Pancreas (tissue), 10 donors: ENCODE measurements at regions not wholly inside any gene's neighbourhood (a gene's known extent, or its start where the extent isn't known, plus 50 kb on each side); places are given as distances from the start of the nearest gene placed in this dataset.

Experiments used
- ATAC-seq, 4 donors: fragments of 200-7000 bp; cut with Tn5 transposase; one replicate each; pipeline versions ENCODE4 v1.8.0 to v1.9.1; 2020; ENCODE audit warnings: mild to moderate bottlenecking in 4 of 4, moderate library complexity in 4 of 4
- DNase-seq, 6 donors: peaks; one replicate each; pipeline ENCODE4 v3.0.0-alpha.2; 2020
- FAIRE-seq: peaks from 2 replicates; lab custom pipeline; 2012; peaks lifted over from hg19 to GRCh38; lab: Jason Lieb, UNC
- H3K27ac ChIP-seq, 4 donors: fragments of 200-600 bp; sonication (generic); 1 replicate in 3 of 4; 2 replicates in 1 of 4; pipeline versions ENCODE4 v1.5.0 to v1.8.0; 2020
- H3K27me3 ChIP-seq, 4 donors: fragments of 200-600 bp; one replicate each; pipeline ENCODE4 v1.8.0; 2021
- H3K36me3 ChIP-seq, 3 donors: fragments of 200-600 bp; sonication (generic) in 1 of 3; one replicate each; pipeline versions ENCODE4 v1.5.0 to v1.8.0; 2020 to 2021
- H3K4me1 ChIP-seq, 3 donors: fragments of 200-600 bp; one replicate each; pipeline ENCODE4 v1.8.0; 2021
- H3K4me3 ChIP-seq, 4 donors: fragments of 200-600 bp; sonication (generic) in 2 of 4; one replicate each; pipeline versions ENCODE4 v1.5.0 to v1.8.0; 2020 to 2021
- H3K9me3 ChIP-seq, 4 donors: fragments of 200-600 bp; one replicate each; pipeline ENCODE4 v1.8.0; 2021
- WGBS, 2 donors: extraction: QIAGEN DNeasy Blood & Tissue Kit; methylation state at CpG; one replicate each; pipeline ENCODE4 v1.1.7; 2013; 5-methylcytosine and 5-hydroxymethylcytosine counted together
- intact Hi-C, 3 donors: fragments of 100-400 bp; cut with DNase I; formaldehyde crosslinking; loops; one replicate each; pipeline versions ENCODE4 v1.11.1 to v1.14.2; 2022
- TF ChIP-seq, protein P1 (sequence below), 4 donors: fragments of 200-600 bp; sonication (generic) in 3 of 4; IDR thresholded peaks; one replicate each; pipeline versions ENCODE4 v1.5.0 to v1.8.0; 2021; ENCODE audit warnings: antibody characterized with exemption in 4 of 4
- donor health status: healthy with polysubstance abuse.
- donor health status: DM: no; HTN: no; CAD: no; lungs with moderate emphysema.
- donor health status: DM: no; HTN: no; CAD: no.
- donor health status: control.
- donor health status: control.
- donor health status: Bipolar disorder and iron deficiency.
- donor health status: DM: yes; HTN: yes; CAD: no.
- donor health status: DM: no; HTN: no; CAD: no.
- donor health status: DM: no; HTN: no; CAD: no.
- donor health status: DM: yes; HTN: yes; CAD: no.

DNA sequence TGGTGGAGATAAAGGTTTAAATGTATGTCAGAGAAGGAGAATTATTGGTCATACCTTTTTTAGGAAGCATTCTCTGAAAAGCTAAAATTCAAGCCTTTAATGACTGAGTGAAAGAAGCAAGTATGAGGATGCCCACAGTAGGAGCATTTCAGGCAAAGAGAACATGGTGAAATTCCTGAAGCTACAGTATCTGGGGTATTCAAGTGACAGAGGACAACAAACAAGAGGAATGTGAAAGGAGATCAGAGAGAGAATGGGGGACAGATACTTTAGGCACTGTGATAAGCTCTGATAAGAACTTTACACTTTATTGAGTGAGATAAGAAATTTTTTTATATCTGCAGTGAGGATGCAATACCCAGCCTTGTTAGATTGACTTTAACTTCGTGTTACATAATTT, 621.3 kb upstream of the AGA start:
- H3K27me3 ChIP-seq = no peaks in the 10 kb centered on the region
- no peak overlapping the region for H3K27ac ChIP-seq
- DNase-seq (no peak), ATAC-seq (no peak), FAIRE-seq (no peak)
- TF ChIP-seq, protein P1, sequence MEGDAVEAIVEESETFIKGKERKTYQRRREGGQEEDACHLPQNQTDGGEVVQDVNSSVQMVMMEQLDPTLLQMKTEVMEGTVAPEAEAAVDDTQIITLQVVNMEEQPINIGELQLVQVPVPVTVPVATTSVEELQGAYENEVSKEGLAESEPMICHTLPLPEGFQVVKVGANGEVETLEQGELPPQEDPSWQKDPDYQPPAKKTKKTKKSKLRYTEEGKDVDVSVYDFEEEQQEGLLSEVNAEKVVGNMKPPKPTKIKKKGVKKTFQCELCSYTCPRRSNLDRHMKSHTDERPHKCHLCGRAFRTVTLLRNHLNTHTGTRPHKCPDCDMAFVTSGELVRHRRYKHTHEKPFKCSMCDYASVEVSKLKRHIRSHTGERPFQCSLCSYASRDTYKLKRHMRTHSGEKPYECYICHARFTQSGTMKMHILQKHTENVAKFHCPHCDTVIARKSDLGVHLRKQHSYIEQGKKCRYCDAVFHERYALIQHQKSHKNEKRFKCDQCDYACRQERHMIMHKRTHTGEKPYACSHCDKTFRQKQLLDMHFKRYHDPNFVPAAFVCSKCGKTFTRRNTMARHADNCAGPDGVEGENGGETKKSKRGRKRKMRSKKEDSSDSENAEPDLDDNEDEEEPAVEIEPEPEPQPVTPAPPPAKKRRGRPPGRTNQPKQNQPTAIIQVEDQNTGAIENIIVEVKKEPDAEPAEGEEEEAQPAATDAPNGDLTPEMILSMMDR (IDR thresholded peaks at IDR 0.05) = no peak
- intact Hi-C loops = no loop called here
- H3K4me3 ChIP-seq = no peak overlapping the region
- H3K9me3 ChIP-seq = no peaks in the 10 kb centered on the region
- 16% methylated on average over 1 of the region's 1 CpG for WGBS, 2 donors
- H3K36me3 ChIP-seq = no peaks in the 10 kb centered on the region
- no peaks in the 10 kb centered on the region for H3K4me1 ChIP-seq

DNA sequence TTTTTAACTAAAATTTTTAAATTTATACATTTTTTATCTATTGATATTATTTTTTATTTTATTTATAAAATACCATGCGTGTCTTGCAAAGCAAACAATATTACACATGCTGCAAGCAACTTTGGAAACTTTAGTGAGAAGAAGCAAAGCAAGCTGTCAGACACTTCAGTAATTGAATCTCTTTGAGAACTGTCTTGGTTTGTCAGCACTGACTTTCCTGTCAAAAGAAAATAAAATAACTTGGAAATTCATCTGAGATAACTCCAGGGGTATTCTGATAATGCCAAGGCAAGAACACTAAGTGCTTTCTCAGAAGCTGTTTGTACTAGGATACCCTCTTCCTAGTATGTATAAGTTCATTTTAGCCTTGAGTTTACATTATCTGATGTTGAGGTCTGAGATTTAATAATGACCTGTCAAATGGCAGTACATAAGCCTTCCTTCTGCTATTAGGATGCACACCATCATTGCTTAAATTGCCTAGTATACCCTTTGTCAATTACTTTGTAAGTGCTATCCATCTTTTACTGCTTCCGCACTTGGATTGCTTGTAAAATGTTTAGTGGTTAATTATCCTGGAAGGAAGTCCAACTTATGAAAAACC, 624.2 kb upstream of the AGA start:
- no peak overlapping the region for H3K27ac ChIP-seq
- H3K27me3 ChIP-seq = no peaks in the 10 kb centered on the region
- H3K9me3 ChIP-seq = no peaks in the 10 kb centered on the region
- FAIRE-seq (no peak), ATAC-seq (no peak), DNase-seq (no peak)
- H3K4me3 ChIP-seq = no peak overlapping the region
- intact Hi-C loops = no loop called here
- TF ChIP-seq, protein P1 (IDR thresholded peaks at IDR 0.05) = no peak
- WGBS, 2 donors = 82 to 90% methylated on average over 2 of the region's 2 CpGs
- no peaks in the 10 kb centered on the region for H3K36me3 ChIP-seq
- H3K4me1 ChIP-seq = no peaks in the 10 kb centered on the region

DNA sequence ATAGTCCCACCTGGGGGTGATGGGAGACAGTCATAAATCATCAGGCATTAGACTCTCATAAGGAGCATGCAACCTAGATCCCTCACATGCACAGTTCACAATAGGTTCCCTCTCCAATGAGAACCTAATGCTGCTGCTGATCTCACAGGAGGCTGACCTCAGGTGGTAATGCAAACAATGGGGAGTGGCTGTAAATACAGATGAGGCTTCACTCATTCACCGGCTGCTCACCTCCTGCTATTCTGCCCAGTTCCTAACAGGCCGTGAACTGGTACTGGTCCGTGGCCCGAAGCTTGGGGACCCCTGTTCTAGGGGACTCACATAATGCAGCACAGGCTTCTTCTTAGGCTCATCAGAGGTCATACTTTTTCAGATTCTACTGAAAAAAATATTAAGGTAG, 625.9 kb upstream of the AGA start:
- DNase-seq = peak in 1 of 6 donors; percentile 26
- H3K27me3 ChIP-seq = no peaks in the 10 kb centered on the region
- H3K4me1 ChIP-seq = no peaks in the 10 kb centered on the region
- WGBS, 2 donors = 81 to 82% methylated on average over 4 of the region's 4 CpGs
- no peak for FAIRE-seq
- no peak for ATAC-seq
- intact Hi-C loops = no loop called here
- no peak overlapping the region for H3K27ac ChIP-seq
- no peaks in the 10 kb centered on the region for H3K36me3 ChIP-seq
- H3K4me3 ChIP-seq = no peak overlapping the region
- H3K9me3 ChIP-seq = no peaks in the 10 kb centered on the region
- TF ChIP-seq, protein P1 (IDR thresholded peaks at IDR 0.05) = no peak

DNA sequence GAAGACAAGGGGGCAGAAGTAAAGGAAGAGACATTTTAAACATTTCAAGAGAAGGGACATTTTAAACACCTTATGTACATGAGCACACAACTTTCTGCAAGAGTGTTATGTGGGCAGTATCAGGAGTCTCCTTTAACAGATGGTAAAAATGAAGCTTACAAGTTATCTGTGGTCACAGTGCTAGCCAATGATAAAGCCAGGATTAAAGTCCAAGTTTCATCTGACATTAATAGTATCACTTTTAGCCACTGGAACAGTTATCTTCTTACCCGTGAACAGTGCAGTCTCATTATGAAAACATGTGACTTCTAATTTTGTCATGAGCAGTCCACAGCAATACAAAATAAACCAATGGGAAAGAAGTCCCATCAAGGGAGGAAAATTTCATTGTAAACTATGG, 627.9 kb upstream of the AGA start:
- intact Hi-C loops = no loop called here
- Histone ChIP-seq H3K9me3 (no peaks in the 10 kb centered on the region), H3K4me3 (no peak overlapping the region), H3K36me3 (no peaks in the 10 kb centered on the region), H3K27me3 (no peaks in the 10 kb centered on the region), H3K4me1 (no peaks in the 10 kb centered on the region), H3K27ac (no peak overlapping the region)
- ATAC-seq = no peak
- WGBS, 2 donors = 43 to 47% methylated on average over 1 of the region's 1 CpG
- no peak for FAIRE-seq
- TF ChIP-seq, protein P1 (IDR thresholded peaks at IDR 0.05) = no peak
- DNase-seq = no peak

DNA sequence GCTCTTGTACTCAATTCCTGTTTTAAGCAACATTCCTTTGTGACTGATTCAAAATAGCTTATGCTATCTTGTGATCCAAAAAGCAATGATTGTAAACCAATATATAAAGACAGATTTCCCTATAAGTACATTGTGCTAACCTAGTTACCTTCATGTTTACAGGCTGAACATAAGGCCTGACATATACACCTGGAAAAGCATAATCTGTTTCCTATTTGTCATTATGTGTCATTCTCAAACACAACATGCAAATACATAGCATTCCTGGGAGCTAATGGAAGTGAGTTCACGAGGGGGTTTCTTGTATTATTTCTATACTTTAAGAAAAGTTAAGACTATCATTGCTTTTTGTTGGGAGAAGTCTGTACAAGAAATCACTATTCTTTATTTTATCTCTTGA, 638.1 kb upstream of the AGA start:
- TF ChIP-seq, protein P1 (IDR thresholded peaks at IDR 0.05) = no peak
- ATAC-seq (no peak), DNase-seq (no peak), FAIRE-seq (no peak)
- Histone ChIP-seq H3K4me3 (no peak overlapping the region), H3K4me1 (no peaks in the 10 kb centered on the region), H3K36me3 (no peaks in the 10 kb centered on the region), H3K9me3 (no peaks in the 10 kb centered on the region), H3K27me3 (no peaks in the 10 kb centered on the region), H3K27ac (no peak overlapping the region)
- intact Hi-C loops = no loop called here
- WGBS, 2 donors = 59 to 62% methylated on average over 1 of the region's 1 CpG
